ENCODE measurements at regions not wholly inside any gene's neighbourhood (a gene's known extent, or its start where the extent isn't known, plus 50 kb on each side); places are given as distances from the start of the nearest gene placed in this dataset.

GRCh38 chr10:22473044-22473443 lies 127.7 kb downstream of the SPAG6 start:
- no peak for TF ChIP-seq POLR2A (IDR thresholded peaks at IDR 0.05)
- TF ChIP-seq, protein P1, sequence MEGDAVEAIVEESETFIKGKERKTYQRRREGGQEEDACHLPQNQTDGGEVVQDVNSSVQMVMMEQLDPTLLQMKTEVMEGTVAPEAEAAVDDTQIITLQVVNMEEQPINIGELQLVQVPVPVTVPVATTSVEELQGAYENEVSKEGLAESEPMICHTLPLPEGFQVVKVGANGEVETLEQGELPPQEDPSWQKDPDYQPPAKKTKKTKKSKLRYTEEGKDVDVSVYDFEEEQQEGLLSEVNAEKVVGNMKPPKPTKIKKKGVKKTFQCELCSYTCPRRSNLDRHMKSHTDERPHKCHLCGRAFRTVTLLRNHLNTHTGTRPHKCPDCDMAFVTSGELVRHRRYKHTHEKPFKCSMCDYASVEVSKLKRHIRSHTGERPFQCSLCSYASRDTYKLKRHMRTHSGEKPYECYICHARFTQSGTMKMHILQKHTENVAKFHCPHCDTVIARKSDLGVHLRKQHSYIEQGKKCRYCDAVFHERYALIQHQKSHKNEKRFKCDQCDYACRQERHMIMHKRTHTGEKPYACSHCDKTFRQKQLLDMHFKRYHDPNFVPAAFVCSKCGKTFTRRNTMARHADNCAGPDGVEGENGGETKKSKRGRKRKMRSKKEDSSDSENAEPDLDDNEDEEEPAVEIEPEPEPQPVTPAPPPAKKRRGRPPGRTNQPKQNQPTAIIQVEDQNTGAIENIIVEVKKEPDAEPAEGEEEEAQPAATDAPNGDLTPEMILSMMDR (IDR thresholded peaks at IDR 0.05): no peak

Data from testis (tissue), 2 donors.